Astrocyte of the cerebellum (primary cell): ENCODE measurements at regions not wholly inside any gene's neighbourhood (a gene's known extent, or its start where the extent isn't known, plus 50 kb on each side); places are given as distances from the start of the nearest gene placed in this dataset.

ENCODE experiments used
- DNase-seq: peaks from one replicate; pipeline ENCODE4 v3.0.0-alpha.2; 2011; ENCODE audit warnings: low read depth
- H3K4me3 ChIP-seq: 2 replicates; pipeline ENCODE4 v1.5.1; 2011; ENCODE audit warnings: mild to moderate bottlenecking, low read depth, low read length, moderate library complexity
- in situ Hi-C: cut with HindIII; loops from 2 replicates; pipeline ENCODE4 v1.10.0; 2017; ENCODE audit warnings: low sequenced_read_pairs
- TF ChIP-seq, protein P1 (sequence below): IDR thresholded peaks from 2 replicates; pipeline ENCODE4 v1.5.1; 2012; ENCODE audit warnings: low read length, low read depth, moderate library complexity, mild to moderate bottlenecking; ENCODE audit errors: missing control alignments

DNA sequence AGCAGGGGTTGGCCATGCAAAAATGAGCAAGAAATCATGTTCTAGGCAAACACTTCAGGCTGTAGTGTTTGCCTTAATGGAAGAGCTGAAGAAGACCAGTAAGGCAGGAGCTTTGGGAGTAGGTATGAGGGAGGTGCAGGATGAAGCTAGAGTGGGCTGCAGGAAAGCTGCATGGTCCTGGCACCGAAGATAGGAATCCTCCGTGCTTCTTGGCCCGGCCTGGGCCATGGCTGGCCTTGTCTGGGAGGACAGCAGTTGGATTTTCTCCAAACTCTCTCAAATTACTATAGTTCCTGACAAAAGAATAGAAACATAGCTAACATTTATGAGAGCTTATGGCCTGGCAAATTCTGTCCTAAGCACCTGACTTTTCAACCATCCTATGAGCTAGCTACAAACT is 116.5 kb downstream of the UCHL1 start:
- no peak for DNase-seq
- in situ Hi-C loops = no loop called here
- H3K4me3 ChIP-seq = no peak overlapping the region
- TF ChIP-seq, protein P1, sequence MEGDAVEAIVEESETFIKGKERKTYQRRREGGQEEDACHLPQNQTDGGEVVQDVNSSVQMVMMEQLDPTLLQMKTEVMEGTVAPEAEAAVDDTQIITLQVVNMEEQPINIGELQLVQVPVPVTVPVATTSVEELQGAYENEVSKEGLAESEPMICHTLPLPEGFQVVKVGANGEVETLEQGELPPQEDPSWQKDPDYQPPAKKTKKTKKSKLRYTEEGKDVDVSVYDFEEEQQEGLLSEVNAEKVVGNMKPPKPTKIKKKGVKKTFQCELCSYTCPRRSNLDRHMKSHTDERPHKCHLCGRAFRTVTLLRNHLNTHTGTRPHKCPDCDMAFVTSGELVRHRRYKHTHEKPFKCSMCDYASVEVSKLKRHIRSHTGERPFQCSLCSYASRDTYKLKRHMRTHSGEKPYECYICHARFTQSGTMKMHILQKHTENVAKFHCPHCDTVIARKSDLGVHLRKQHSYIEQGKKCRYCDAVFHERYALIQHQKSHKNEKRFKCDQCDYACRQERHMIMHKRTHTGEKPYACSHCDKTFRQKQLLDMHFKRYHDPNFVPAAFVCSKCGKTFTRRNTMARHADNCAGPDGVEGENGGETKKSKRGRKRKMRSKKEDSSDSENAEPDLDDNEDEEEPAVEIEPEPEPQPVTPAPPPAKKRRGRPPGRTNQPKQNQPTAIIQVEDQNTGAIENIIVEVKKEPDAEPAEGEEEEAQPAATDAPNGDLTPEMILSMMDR = no peak

DNA sequence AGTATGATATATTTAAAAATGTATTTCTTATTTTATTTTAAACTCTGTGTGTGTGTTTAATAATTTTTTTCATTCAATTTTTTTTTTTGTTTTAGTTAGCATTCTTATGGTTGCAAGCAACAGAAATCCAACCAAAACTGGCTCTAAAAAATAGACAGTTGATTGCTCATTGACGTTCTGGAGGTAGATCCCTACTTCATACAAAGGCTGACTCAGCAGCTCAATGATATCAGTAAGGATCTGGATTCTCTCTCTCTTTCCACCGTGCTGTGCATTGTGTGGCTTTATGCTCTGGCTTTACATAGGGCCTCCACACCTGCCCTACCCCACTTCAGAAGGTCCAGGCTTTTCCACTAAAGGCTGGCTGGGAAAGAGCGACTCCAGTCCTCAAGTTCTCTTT is 117.8 kb downstream of the UCHL1 start:
- DNase-seq = no peak
- in situ Hi-C loops = no loop called here
- TF ChIP-seq, protein P1 = no peak

DNA sequence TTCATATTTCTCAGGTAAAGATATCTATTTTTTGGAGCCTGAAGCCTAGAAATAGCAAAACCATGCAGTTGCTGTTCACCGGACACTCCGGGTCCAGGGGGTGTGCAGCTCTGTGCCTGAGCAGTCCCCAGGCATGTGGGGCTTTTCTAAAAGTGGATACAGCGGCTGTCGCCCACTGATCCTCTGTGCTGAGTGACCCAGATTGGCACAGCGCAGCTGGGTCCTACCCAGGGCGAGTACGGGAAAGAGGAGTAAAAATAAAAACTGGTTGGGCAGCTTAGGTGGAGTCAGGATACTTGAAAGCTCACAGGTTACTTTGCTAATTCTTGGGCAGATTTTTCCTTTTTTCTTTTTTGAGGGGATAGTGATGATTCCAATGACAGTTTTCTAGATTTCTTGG is 118.8 kb downstream of the UCHL1 start:
- no peak overlapping the region for H3K4me3 ChIP-seq
- in situ Hi-C loops = no loop called here
- TF ChIP-seq, protein P1 = no peak
- no peak for DNase-seq

More for the DNA sequence above, 117.8 kb downstream of the UCHL1 start:
- no peak overlapping the region for H3K4me3 ChIP-seq

DNA sequence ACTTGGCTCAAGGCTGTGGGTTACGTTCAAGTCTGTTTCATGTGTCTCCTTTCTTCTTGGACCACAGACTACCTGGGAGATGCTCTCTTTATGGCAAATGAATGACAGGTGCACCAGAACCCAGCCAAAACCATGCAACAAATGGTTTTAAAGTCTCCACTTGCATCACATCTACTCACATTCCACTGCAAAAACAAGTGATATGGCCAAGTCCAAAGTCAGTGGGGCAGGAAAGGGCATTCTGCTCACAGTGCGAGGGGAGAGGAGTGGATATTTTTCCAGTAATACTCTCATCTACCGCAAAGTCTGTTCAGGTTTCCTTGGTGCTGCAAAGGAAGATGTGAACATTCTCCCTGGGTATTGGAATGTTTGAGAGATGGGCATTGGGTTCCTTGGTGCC is 120.5 kb downstream of the UCHL1 start:
- no peak overlapping the region for H3K4me3 ChIP-seq
- no peak for DNase-seq
- TF ChIP-seq, protein P1 = no peak
- in situ Hi-C loops = no loop called here

DNA sequence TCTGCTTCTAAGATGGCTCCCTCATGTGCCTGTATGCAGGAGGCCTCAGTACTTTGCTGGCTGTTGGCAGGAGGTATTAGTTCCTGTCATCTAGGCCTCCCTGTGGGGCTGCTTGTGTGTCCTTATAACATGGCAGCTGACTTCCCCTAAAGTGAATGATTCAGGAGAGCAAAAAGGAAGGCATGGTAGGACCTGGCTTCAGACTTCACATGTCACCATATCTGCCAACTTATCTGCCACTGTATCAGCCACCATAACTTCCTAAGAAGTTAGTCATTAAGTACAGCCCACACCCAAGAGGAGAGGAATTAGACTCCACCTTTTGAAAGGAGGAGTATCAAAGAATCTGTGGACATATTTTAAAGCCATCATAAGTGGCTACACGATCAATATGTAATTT is 122.5 kb downstream of the UCHL1 start:
- in situ Hi-C loops = no loop called here

DNA sequence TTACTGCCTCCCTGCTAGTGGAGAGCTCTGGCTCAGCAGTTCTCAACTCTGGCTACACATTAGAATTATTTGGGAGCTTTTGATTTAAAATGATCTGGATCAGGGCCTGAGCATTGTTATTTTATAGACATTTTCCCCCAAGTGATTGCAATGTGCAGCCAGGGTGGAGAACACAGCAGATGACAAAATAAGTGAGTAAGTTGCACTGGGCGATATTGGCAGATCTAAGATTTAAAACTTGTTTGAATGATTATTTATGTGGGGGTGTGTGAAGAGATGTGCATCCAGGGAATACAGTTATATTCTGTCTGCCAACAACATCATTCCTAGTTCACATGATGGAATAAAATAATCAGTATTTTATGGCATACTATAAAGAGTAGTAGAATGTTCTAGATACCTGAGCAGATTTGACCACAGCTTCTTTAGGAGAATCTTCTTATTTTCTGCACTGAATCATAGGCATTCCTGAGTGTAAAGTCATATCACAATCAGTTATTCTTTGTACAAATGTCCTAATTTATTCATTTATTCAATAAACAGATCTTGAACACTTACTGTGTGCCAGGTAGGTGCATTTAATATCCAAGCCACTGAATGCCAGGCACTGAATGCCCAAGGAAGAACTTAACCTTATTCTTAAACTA is 123.9 kb downstream of the UCHL1 start:
- DNase-seq = no peak
- TF ChIP-seq, protein P1 = no peak
- in situ Hi-C loops = loop anchor here (5.0 kb wide), 1 partner anchor 33 kb away; no protein-coding TSS in a partner anchor
- no peak overlapping the region for H3K4me3 ChIP-seq

More for the DNA sequence above, 122.5 kb downstream of the UCHL1 start:
- H3K4me3 ChIP-seq = no peak overlapping the region
- no peak for DNase-seq
- TF ChIP-seq, protein P1 = no peak
